ENCODE measurements at regions not wholly inside any gene's neighbourhood (a gene's known extent, or its start where the extent isn't known, plus 50 kb on each side); places are given as distances from the start of the nearest gene placed in this dataset.

DNA sequence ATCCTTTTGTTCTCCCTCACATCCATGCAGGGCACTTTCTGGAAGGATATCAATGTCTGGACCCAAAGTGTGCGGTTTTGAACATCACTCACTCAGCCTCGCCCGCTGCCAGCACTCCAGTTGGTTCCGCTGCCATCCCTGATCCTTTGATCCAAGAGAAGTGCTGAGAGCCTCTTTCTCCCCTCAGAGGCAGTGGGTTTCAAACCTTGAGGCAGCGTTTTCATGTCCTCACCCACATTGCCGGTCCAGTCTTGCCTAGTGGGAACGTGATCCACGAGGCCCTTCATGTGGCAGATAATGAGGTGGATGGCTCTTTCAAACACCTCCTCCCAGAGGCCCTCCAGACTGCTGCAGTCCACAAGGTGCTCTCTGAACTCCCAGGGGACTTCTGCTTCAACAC is 122.2 kb downstream of the ACTL8 start:
- H3K27ac ChIP-seq (ENCODE audit: low read depth, low read length, poor library complexity, severe bottlenecking), result no peak overlapping the region
- intact Hi-C loops (cut with micrococcal nuclease; ENCODE audit: unreplicated experiment), result no loop called here
- H3K27me3 ChIP-seq (replicated peaks; ENCODE audit: insufficient read depth, low read depth, low read length, poor library complexity), result no peaks in the 10 kb centered on the region
- no peak for DNase-seq (ENCODE audit: low spot score)
- no peak overlapping the region for H3K4me3 ChIP-seq (ENCODE audit: low read depth, low read length, poor library complexity, severe bottlenecking)
- CTCF ChIA-PET, result no interaction called here
- POLR2A ChIA-PET (ENCODE audit: low non-redundant PET), result no interaction called here
- no peaks in the 10 kb centered on the region for H3K9me3 ChIP-seq (ENCODE audit: low read depth, low read length, poor library complexity, severe bottlenecking)
- H3K4me1 ChIP-seq (ENCODE audit: insufficient read depth, low read length, poor library complexity, severe bottlenecking), result no peaks in the 10 kb centered on the region
- no peaks in the 10 kb centered on the region for H3K36me3 ChIP-seq (ENCODE audit: insufficient read depth, low read length, poor library complexity, severe bottlenecking)
- no TSS peak for BruUV-seq (replicated peaks)
- TF ChIP-seq EZH2 (IDR thresholded peaks at IDR 0.05; ENCODE audit: borderline replicate concordance, low read depth, low read length, poor library complexity, severe bottlenecking), result no peak
- TF ChIP-seq, protein P1, sequence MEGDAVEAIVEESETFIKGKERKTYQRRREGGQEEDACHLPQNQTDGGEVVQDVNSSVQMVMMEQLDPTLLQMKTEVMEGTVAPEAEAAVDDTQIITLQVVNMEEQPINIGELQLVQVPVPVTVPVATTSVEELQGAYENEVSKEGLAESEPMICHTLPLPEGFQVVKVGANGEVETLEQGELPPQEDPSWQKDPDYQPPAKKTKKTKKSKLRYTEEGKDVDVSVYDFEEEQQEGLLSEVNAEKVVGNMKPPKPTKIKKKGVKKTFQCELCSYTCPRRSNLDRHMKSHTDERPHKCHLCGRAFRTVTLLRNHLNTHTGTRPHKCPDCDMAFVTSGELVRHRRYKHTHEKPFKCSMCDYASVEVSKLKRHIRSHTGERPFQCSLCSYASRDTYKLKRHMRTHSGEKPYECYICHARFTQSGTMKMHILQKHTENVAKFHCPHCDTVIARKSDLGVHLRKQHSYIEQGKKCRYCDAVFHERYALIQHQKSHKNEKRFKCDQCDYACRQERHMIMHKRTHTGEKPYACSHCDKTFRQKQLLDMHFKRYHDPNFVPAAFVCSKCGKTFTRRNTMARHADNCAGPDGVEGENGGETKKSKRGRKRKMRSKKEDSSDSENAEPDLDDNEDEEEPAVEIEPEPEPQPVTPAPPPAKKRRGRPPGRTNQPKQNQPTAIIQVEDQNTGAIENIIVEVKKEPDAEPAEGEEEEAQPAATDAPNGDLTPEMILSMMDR (conservative IDR thresholded peaks at IDR 0.05; ENCODE audit: low read depth, low read length), result no peak

DNA sequence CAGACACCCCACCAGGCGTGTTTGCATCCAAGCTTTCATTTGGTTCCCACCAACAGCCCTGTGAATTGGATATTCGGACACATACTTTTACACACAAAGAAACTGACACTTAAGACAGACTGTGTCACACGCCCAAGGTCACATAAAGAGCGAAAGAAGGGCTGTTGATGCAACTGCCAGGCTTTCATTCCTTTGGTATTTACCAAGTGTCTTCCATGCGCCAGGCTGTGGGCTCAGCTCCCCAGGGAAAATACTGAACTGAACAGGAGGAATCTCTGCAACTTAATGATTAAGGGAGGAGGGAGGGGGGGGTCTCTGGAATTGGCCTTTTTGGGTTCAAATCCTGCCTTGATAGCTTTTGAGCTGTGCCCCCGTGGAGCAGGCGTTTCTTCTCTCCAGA is 122.8 kb downstream of the ACTL8 start:
- CTCF ChIA-PET, result no interaction called here
- H3K4me3 ChIP-seq (ENCODE audit: low read depth, low read length, poor library complexity, severe bottlenecking), result no peak overlapping the region
- intact Hi-C loops (cut with micrococcal nuclease; ENCODE audit: unreplicated experiment), result no loop called here
- H3K27me3 ChIP-seq (replicated peaks; ENCODE audit: insufficient read depth, low read depth, low read length, poor library complexity), result no peaks in the 10 kb centered on the region
- POLR2A ChIA-PET (ENCODE audit: low non-redundant PET), result no interaction called here
- H3K9me3 ChIP-seq (ENCODE audit: low read depth, low read length, poor library complexity, severe bottlenecking), result no peaks in the 10 kb centered on the region
- no peak for DNase-seq (ENCODE audit: low spot score)
- H3K36me3 ChIP-seq (ENCODE audit: insufficient read depth, low read length, poor library complexity, severe bottlenecking), result no peaks in the 10 kb centered on the region
- no peak for TF ChIP-seq EZH2 (IDR thresholded peaks at IDR 0.05; ENCODE audit: borderline replicate concordance, low read depth, low read length, poor library complexity, severe bottlenecking)
- TF ChIP-seq, protein P1 (conservative IDR thresholded peaks at IDR 0.05; ENCODE audit: low read depth, low read length), result no peak
- no TSS peak for BruUV-seq (replicated peaks)
- no peaks in the 10 kb centered on the region for H3K4me1 ChIP-seq (ENCODE audit: insufficient read depth, low read length, poor library complexity, severe bottlenecking)
- H3K27ac ChIP-seq (ENCODE audit: low read depth, low read length, poor library complexity, severe bottlenecking), result no peak overlapping the region

DNA sequence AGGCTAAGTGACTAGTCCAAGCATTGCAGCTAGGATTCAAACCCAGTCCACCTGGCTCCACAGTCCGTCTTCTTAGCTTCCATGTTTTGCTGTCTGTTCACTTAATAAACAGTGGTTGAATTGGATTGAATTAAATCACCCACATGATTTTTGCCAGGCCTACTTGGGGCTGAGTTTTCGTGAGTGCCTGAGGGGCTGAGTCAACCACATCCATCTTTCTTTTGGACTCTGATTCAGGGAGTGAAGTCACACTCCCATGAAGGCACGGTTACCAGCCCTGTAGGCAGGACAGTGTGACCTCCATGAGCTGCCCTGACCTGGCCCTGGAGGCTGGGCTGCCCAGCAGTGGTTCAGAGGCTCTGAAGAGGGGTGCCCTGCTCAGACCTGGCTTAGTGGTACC is 123.7 kb downstream of the ACTL8 start:
- ChIA-PET CTCF (no interaction called here), POLR2A (ENCODE audit: low non-redundant PET) (no interaction called here)
- no TSS peak for BruUV-seq (replicated peaks)
- DNase-seq (ENCODE audit: low spot score), result no peak
- Histone ChIP-seq H3K36me3 (ENCODE audit: insufficient read depth, low read length, poor library complexity, severe bottlenecking) (no peaks in the 10 kb centered on the region), H3K27me3 (replicated peaks; ENCODE audit: insufficient read depth, low read depth, low read length, poor library complexity) (no peaks in the 10 kb centered on the region), H3K27ac (ENCODE audit: low read depth, low read length, poor library complexity, severe bottlenecking) (no peak overlapping the region), H3K4me3 (ENCODE audit: low read depth, low read length, poor library complexity, severe bottlenecking) (no peak overlapping the region), H3K9me3 (ENCODE audit: low read depth, low read length, poor library complexity, severe bottlenecking) (no peaks in the 10 kb centered on the region), H3K4me1 (ENCODE audit: insufficient read depth, low read length, poor library complexity, severe bottlenecking) (no peaks in the 10 kb centered on the region)
- no peak for TF ChIP-seq EZH2 (IDR thresholded peaks at IDR 0.05; ENCODE audit: borderline replicate concordance, low read depth, low read length, poor library complexity, severe bottlenecking)
- TF ChIP-seq, protein P1 (conservative IDR thresholded peaks at IDR 0.05; ENCODE audit: low read depth, low read length), result no peak
- intact Hi-C loops (cut with micrococcal nuclease; ENCODE audit: unreplicated experiment), result no loop called here
